MCF 10A (cell line): ENCODE measurements at regions not wholly inside any gene's neighbourhood (a gene's known extent, or its start where the extent isn't known, plus 50 kb on each side); places are given as distances from the start of the nearest gene placed in this dataset.

Experiments used
- BruUV-seq: library from RNA; stranded (reverse); fragments of 400-500 nt; replicated peaks from 2 replicates; lab custom pipeline; 2021; lab: Mats Ljungman, UMichigan
- CTCF ChIA-PET: fragments of 300-600 bp; sonication (Branson Sonifier 250); formaldehyde crosslinking; extraction: SDS; loops from one replicate; lab custom pipeline; 2021; ENCODE audit warnings: antibody characterized with exemption, inconsistent platforms; lab: Yijun Ruan, JAX
- POLR2A ChIA-PET: fragments of 300-600, 350-650 bp; sonication (Branson Sonifier 250); formaldehyde crosslinking; extraction: SDS; loops from one replicate; lab custom pipeline; 2020; ENCODE audit warnings: antibody characterized with exemption, inconsistent platforms; lab: Yijun Ruan, JAX
- DNase-seq: peaks from one replicate; pipeline ENCODE4 v3.0.0-alpha.2; 2018; ENCODE audit not compliant: unreplicated experiment
- H3K27ac Mint-ChIP-seq: one replicate; pipeline ENCODE4 v1.8.0; 2022; ENCODE audit warnings: mild to moderate bottlenecking, low read depth, mixed read lengths; ENCODE audit not compliant: unreplicated experiment
- H3K27me3 Mint-ChIP-seq: one replicate; pipeline ENCODE4 v1.8.0; 2022; ENCODE audit warnings: mixed read lengths; ENCODE audit not compliant: insufficient read depth, unreplicated experiment
- H3K36me3 Mint-ChIP-seq: one replicate; pipeline ENCODE4 v1.8.0; 2022; ENCODE audit warnings: mild to moderate bottlenecking, moderate library complexity, mixed read lengths; ENCODE audit not compliant: insufficient read depth, unreplicated experiment
- H3K4me1 Mint-ChIP-seq: one replicate; pipeline ENCODE4 v1.8.0; 2022; ENCODE audit warnings: mixed read lengths; ENCODE audit not compliant: insufficient read depth, unreplicated experiment
- H3K4me3 Mint-ChIP-seq: one replicate; pipeline ENCODE4 v1.8.0; 2022; ENCODE audit warnings: mild to moderate bottlenecking, moderate library complexity, mixed read lengths; ENCODE audit not compliant: unreplicated experiment
- H3K9me3 Mint-ChIP-seq: one replicate; pipeline ENCODE4 v1.8.0; 2022; ENCODE audit warnings: mixed read lengths; ENCODE audit not compliant: unreplicated experiment
- CTCF ChIP-seq: fragments of 200-600 bp; IDR thresholded peaks from one replicate; pipeline ENCODE4 v1.8.0; 2022; ENCODE audit warnings: antibody characterized with exemption, mild to moderate bottlenecking; ENCODE audit not compliant: unreplicated experiment
- intact Hi-C: fragments of 100-400 bp; cut with micrococcal nuclease; formaldehyde crosslinking; loops from 2 replicates; pipeline ENCODE4 v1.14.1; 2022

DNA sequence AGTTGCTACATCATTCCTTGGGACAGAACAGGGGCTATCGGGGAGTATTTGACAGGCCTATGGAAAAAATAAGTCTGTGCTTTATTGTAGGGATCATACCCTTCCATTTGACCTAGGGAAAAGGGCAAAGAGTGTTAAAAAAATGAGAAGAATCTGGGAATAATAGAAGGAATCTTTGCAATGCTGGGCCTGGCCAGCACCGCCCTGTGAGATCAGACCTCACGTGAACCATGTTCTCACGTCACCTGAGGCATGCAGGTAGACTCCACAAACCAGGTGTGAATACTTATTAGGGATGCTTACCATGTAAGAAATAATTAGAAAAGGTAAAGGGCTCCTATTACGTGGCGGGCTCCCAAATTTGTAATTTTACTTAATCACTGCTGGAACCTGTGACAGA lies 177.5 kb upstream of the GATA6 start:
- no peak for DNase-seq

GRCh38 chr18:21996351-21996826 lies 173.0 kb upstream of the GATA6 start:
- intact Hi-C loops = loop anchor here (10.0 kb wide), 1 partner anchor 168 kb away; the partner anchor contains the start of gene GATA6
- no TSS peak for BruUV-seq
- ChIA-PET POLR2A (interaction anchor here (1.0 to 1.9 kb wide), 2 partner anchors 9 to 36 kb away, joined by 3 to 5 read pairs; no protein-coding TSS in a partner anchor), CTCF (interaction anchor here (1.2 to 4.2 kb wide), 4 partner anchors 11 to 570 kb away, joined by 3 to 12 read pairs (median 4); no protein-coding TSS in a partner anchor)
- Mint-ChIP-seq H3K27me3 (no peaks in the 10 kb centered on the region), H3K27ac (peak overlapping the region; percentile 6), H3K4me3 (no peak overlapping the region), H3K9me3 (no peaks in the 10 kb centered on the region), H3K4me1 (peaks cover 5% of the 10 kb centered on the region), H3K36me3 (no peaks in the 10 kb centered on the region)
- no peak for TF ChIP-seq CTCF
- peak; percentile 35 for DNase-seq

More for the DNA sequence above, 177.5 kb upstream of the GATA6 start:
- POLR2A ChIA-PET = no interaction called here
- no TSS peak for BruUV-seq
- no peaks in the 10 kb centered on the region for H3K9me3 Mint-ChIP-seq
- CTCF ChIA-PET = interaction anchor here (1.1 kb wide), 1 partner anchor 93 kb away, joined by 4 read pairs; no protein-coding TSS in a partner anchor
- intact Hi-C loops = loop anchor here (10.0 kb wide), 1 partner anchor 173 kb away; the partner anchor contains the start of gene GATA6
- H3K27ac Mint-ChIP-seq = no peak overlapping the region
- no peaks in the 10 kb centered on the region for H3K27me3 Mint-ChIP-seq
- no peaks in the 10 kb centered on the region for H3K36me3 Mint-ChIP-seq
- no peaks in the 10 kb centered on the region for H3K4me1 Mint-ChIP-seq
- H3K4me3 Mint-ChIP-seq = no peak overlapping the region
- TF ChIP-seq CTCF = no peak

- peak; percentile 65 for DNase-seq
- Mint-ChIP-seq H3K27me3 (no peaks in the 10 kb centered on the region), H3K27ac (peak overlapping the region; percentile 6), H3K9me3 (no peaks in the 10 kb centered on the region), H3K4me1 (peaks cover 5% of the 10 kb centered on the region), H3K36me3 (no peaks in the 10 kb centered on the region), H3K4me3 (no peak overlapping the region)
- no TSS peak for BruUV-seq
- ChIA-PET POLR2A (interaction anchor here (1.0 to 1.9 kb wide), 2 partner anchors 35 to 555 kb away, joined by 3 to 5 read pairs; no protein-coding TSS in a partner anchor), CTCF (interaction anchor here (0.7 to 4.2 kb wide), 16 partner anchors 16 to 569 kb away, joined by 3 to 12 read pairs (median 5); no protein-coding TSS in a partner anchor)
- intact Hi-C loops = loop anchor here (1.0 to 10.0 kb wide), 2 partner anchors 167 to 566 kb away; partner anchors contain the start of gene GATA6
- TF ChIP-seq CTCF = peak; percentile 81
These were observed 171.9 kb upstream of the GATA6 start for GRCh38 chr18:21997207-21998143.

- no peak for TF ChIP-seq CTCF
- BruUV-seq = no TSS peak
- intact Hi-C loops = loop anchor here (10.0 kb wide), 1 partner anchor 166 kb away; the partner anchor contains the start of gene GATA6
- Mint-ChIP-seq H3K27me3 (no peaks in the 10 kb centered on the region), H3K27ac (no peak overlapping the region), H3K4me1 (peaks cover 5% of the 10 kb centered on the region), H3K9me3 (no peaks in the 10 kb centered on the region), H3K36me3 (no peaks in the 10 kb centered on the region), H3K4me3 (no peak overlapping the region)
- CTCF ChIA-PET = interaction anchor here (0.7 to 4.2 kb wide), 14 partner anchors 15 to 690 kb away, joined by 3 to 12 read pairs (median 4); no protein-coding TSS in a partner anchor
- no peak for DNase-seq
- POLR2A ChIA-PET = no interaction called here
These were observed 170.9 kb upstream of the GATA6 start for GRCh38 chr18:21998486-21998885.
